CD4-positive, alpha-beta T cell (primary cell): ENCODE measurements at regions not wholly inside any gene's neighbourhood (a gene's known extent, or its start where the extent isn't known, plus 50 kb on each side); places are given as distances from the start of the nearest gene placed in this dataset.

Experiments
- ATAC-seq: fragments of 200-7000 bp; cut with Tn5 transposase; one replicate; pipeline ENCODE4 v1.10.0; 2022; ENCODE audit warnings: mild to moderate bottlenecking; ENCODE audit not compliant: poor library complexity
- CTCF ChIA-PET: fragments of 350-600 bp; sonication (Branson Sonifier 250); formaldehyde crosslinking; loops from one replicate; lab custom pipeline; 2021; ENCODE audit warnings: antibody characterized with exemption, inconsistent platforms; lab: Charles Lee
- POLR2A ChIA-PET: fragments of 350-600 bp; sonication (Branson Sonifier 250); formaldehyde crosslinking; loops from one replicate; lab custom pipeline; 2021; ENCODE audit warnings: antibody characterized with exemption, inconsistent platforms; lab: Charles Lee
- DNase-seq, 14 experiments: peaks; one replicate each; pipeline ENCODE4 v3.0.0-alpha.2; 2013 to 2020; ENCODE audit warnings: mixed read lengths in 2 of 14
- H3K27ac ChIP-seq, 2 donors: one replicate each; pipeline versions ENCODE4 v1.5.1 to v1.7.0; 2013; ENCODE audit warnings: low read length in 2 of 2, low read depth in 1 of 2, mild to moderate bottlenecking in 1 of 2
- H3K27me3 ChIP-seq, 2 experiments: 1 replicate in 1 of 2; 2 replicates in 1 of 2; pipeline versions ENCODE4 v1.6.1 to v1.7.0; 2013; ENCODE audit warnings: low read length in 2 of 2, control low read depth in 1 of 2, mild to moderate bottlenecking in 1 of 2, moderate library complexity in 1 of 2; ENCODE audit not compliant: insufficient read depth in 2 of 2, control insufficient read depth in 1 of 2
- H3K36me3 ChIP-seq: one replicate; pipeline ENCODE4 v1.6.1; 2013; ENCODE audit warnings: low read length, control low read depth; ENCODE audit not compliant: insufficient read depth
- H3K4me1 ChIP-seq: one replicate; pipeline ENCODE4 v1.6.1; 2013; ENCODE audit warnings: low read length, control low read depth; ENCODE audit not compliant: insufficient read depth
- H3K4me3 ChIP-seq: one replicate; pipeline ENCODE4 v1.5.1; 2013; ENCODE audit warnings: mild to moderate bottlenecking, low read length, moderate library complexity
- H3K9me3 ChIP-seq, 2 experiments: 1 replicate in 1 of 2; 2 replicates in 1 of 2; pipeline versions ENCODE4 v1.6.1 to v1.7.0; 2013; ENCODE audit warnings: low read length in 2 of 2, mild to moderate bottlenecking in 2 of 2, control low read depth in 1 of 2, moderate library complexity in 1 of 2; ENCODE audit not compliant: control insufficient read depth in 1 of 2, insufficient read depth in 1 of 2
- H3K27ac Mint-ChIP-seq: one replicate; pipeline ENCODE4 v1.8.0; 2020; ENCODE audit warnings: mixed read lengths
- H3K27me3 Mint-ChIP-seq: one replicate; pipeline ENCODE4 v1.8.0; 2021; ENCODE audit warnings: mixed read lengths
- H3K36me3 Mint-ChIP-seq: one replicate; pipeline ENCODE4 v1.8.0; 2021; ENCODE audit warnings: low read depth, mixed read lengths
- H3K4me1 Mint-ChIP-seq: one replicate; pipeline ENCODE4 v1.8.0; 2021; ENCODE audit warnings: low read depth, mixed read lengths
- H3K4me3 Mint-ChIP-seq: one replicate; pipeline ENCODE4 v1.8.0; 2020; ENCODE audit warnings: mild to moderate bottlenecking, mixed read lengths
- H3K9me3 Mint-ChIP-seq: one replicate; pipeline ENCODE4 v1.8.0; 2020; ENCODE audit warnings: mixed read lengths
- intact Hi-C, 2 experiments: fragments of 100-400 bp; cut with DNase I in 1 of 2; cut with micrococcal nuclease in 1 of 2; formaldehyde crosslinking; loops; one replicate each; pipeline versions ENCODE4 v1.15.1 to v1.9.0; 2023 to 2025; cut with DNase I, micrococcal nuclease
- TF ChIP-seq, protein P1 (sequence below): fragments of 200-600 bp; IDR thresholded peaks from one replicate; pipeline ENCODE4 v1.8.0; 2022; ENCODE audit warnings: antibody characterized with exemption, mild to moderate bottlenecking

DNA sequence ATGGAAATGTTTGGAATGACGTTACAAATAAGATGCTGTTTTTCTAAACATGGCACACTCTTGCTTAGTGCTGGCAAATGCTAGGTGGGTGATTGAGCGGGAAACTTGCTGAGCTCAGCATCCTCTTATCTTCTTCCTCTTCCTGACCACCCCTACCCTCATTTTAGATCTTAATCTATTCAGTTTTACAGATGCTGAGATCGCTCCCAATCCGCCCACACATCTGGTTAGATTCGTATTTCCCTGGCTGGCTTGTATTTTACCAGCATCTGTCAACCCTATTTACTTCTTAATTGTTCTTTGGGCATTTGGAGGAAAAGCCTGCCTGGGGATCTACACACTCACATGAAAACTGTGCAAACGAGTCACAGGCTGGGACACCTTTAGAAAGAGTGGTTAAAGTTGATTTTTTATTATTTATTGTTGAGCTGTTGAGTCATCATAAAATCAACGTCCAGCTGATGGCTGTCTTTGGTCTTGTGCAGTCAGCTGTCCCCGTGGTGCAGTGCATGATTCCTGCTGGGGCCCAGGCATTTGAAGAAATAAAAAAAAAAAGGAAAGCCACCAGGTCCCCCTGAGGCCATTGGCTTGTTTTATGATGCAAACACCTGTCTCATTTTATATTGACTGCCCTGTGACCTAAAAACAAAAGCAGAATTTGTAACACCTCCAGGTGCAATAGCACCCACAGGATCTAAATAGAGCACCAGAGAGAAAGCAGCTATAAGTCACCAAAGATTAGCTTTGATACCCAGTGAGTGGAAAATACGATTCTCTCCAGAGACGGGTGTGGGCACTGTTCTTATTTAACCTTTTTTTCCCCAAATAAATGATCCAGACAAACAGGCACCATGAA, 258.6 kb downstream of the HS3ST3B1 start:
- H3K27me3 Mint-ChIP-seq, result no peaks in the 10 kb centered on the region
- Histone ChIP-seq H3K9me3 (no peaks in the 10 kb centered on the region), H3K4me1 (peaks cover 7% of the 10 kb centered on the region), H3K27ac (no peak overlapping the region), H3K4me3 (no peak overlapping the region), H3K27me3 (no peaks in the 10 kb centered on the region), H3K36me3 (no peaks in the 10 kb centered on the region)
- DNase-seq, result peak in 1 of 14 experiments; percentile 23
- H3K27ac Mint-ChIP-seq, result no peak overlapping the region
- H3K4me3 Mint-ChIP-seq, result no peak overlapping the region
- no peak for ATAC-seq
- no peaks in the 10 kb centered on the region for H3K9me3 Mint-ChIP-seq
- POLR2A ChIA-PET, result interaction anchor here (0.8 kb wide), 1 partner anchor 259 kb away, joined by 3 read pairs; the partner anchor contains the start of gene HS3ST3B1
- TF ChIP-seq, protein P1, sequence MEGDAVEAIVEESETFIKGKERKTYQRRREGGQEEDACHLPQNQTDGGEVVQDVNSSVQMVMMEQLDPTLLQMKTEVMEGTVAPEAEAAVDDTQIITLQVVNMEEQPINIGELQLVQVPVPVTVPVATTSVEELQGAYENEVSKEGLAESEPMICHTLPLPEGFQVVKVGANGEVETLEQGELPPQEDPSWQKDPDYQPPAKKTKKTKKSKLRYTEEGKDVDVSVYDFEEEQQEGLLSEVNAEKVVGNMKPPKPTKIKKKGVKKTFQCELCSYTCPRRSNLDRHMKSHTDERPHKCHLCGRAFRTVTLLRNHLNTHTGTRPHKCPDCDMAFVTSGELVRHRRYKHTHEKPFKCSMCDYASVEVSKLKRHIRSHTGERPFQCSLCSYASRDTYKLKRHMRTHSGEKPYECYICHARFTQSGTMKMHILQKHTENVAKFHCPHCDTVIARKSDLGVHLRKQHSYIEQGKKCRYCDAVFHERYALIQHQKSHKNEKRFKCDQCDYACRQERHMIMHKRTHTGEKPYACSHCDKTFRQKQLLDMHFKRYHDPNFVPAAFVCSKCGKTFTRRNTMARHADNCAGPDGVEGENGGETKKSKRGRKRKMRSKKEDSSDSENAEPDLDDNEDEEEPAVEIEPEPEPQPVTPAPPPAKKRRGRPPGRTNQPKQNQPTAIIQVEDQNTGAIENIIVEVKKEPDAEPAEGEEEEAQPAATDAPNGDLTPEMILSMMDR, result no peak
- peaks cover 11% of the 10 kb centered on the region for H3K4me1 Mint-ChIP-seq
- intact Hi-C loops, result no loop called here
- CTCF ChIA-PET, result no interaction called here
- no peaks in the 10 kb centered on the region for H3K36me3 Mint-ChIP-seq

DNA sequence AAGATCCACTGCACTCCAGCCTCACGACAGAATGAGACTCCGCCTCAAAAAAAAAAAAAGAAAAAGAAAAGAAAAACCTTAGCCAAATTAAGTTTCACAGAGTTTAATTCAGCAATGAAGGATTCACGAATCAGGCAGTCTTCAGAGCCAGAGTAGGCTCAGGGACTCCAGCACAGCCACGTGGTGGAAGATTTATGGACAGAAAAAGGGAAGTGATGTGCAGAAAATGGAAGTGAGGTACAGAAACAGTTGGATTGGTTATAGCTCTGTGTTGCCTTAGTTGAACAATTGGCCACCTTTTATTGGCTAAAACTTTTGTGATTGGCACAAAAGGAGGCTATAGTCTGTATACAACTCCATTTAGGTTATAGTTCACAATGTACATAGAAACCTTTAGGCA, 256.6 kb downstream of the HS3ST3B1 start:
- H3K27me3 ChIP-seq, result no peaks in the 10 kb centered on the region
- H3K4me3 Mint-ChIP-seq, result no peak overlapping the region
- no peaks in the 10 kb centered on the region for H3K9me3 ChIP-seq
- H3K27me3 Mint-ChIP-seq, result no peaks in the 10 kb centered on the region
- H3K27ac ChIP-seq, result no peak overlapping the region
- H3K4me3 ChIP-seq, result no peak overlapping the region
- peaks cover 11% of the 10 kb centered on the region for H3K4me1 Mint-ChIP-seq
- ChIA-PET CTCF (no interaction called here), POLR2A (no interaction called here)
- H3K9me3 Mint-ChIP-seq, result no peaks in the 10 kb centered on the region
- TF ChIP-seq, protein P1, result no peak
- DNase-seq (peak in 1 of 14 experiments; percentile 2), ATAC-seq (no peak)
- no peaks in the 10 kb centered on the region for H3K36me3 Mint-ChIP-seq
- H3K36me3 ChIP-seq, result no peaks in the 10 kb centered on the region
- H3K4me1 ChIP-seq, result peaks cover 7% of the 10 kb centered on the region
- intact Hi-C loops, result no loop called here
- no peak overlapping the region for H3K27ac Mint-ChIP-seq

DNA sequence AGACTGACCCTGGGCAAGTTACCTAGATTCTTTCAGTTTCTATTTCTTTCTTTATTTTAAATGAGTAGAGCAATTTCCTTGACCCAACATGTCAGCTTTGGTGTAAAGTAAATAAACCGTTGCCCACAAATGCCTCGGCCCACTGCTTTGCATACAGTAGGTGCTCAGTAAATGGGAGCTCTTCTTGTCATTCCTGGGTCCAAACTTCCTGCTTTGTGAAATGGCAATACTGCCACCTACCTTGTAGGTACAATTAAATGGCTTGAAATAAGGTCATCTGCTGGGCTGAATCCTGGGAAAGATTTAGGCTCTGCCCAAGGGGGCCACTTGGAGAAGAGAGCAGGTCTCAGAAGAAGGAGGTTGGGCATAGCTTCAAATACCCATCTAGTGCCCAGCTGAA, 253.0 kb downstream of the HS3ST3B1 start:
- no peaks in the 10 kb centered on the region for H3K9me3 ChIP-seq
- no peak overlapping the region for H3K27ac ChIP-seq
- peak in 3 of 14 experiments; percentile 18 to 19 (median 19) for DNase-seq
- Mint-ChIP-seq H3K9me3 (no peaks in the 10 kb centered on the region), H3K4me3 (no peak overlapping the region), H3K36me3 (no peaks in the 10 kb centered on the region), H3K4me1 (peaks cover 5% of the 10 kb centered on the region), H3K27me3 (no peaks in the 10 kb centered on the region), H3K27ac (no peak overlapping the region)
- H3K27me3 ChIP-seq, result no peaks in the 10 kb centered on the region
- peaks cover 3% of the 10 kb centered on the region for H3K4me1 ChIP-seq
- TF ChIP-seq, protein P1, result peak; percentile 12
- ChIA-PET CTCF (no interaction called here), POLR2A (interaction anchor here (1.1 to 2.0 kb wide), 2 partner anchors 125 to 253 kb away, joined by 3 to 4 read pairs; partner anchors contain the start of gene HS3ST3B1)
- intact Hi-C loops, result loop anchor here in 1 of 2 experiments (2.0 to 5.0 kb wide), 2 partner anchors 252 to 957 kb away; partner anchors contain the start of gene HS3ST3B1
- H3K4me3 ChIP-seq, result no peak overlapping the region
- ATAC-seq, result no peak
- no peaks in the 10 kb centered on the region for H3K36me3 ChIP-seq
